Erythroblast (primary cell): ENCODE measurements at regions not wholly inside any gene's neighbourhood (a gene's known extent, or its start where the extent isn't known, plus 50 kb on each side); places are given as distances from the start of the nearest gene placed in this dataset.

Source experiments
- GATA1 ChIP-seq: IDR thresholded peaks from 2 replicates; pipeline ENCODE4 v1.6.1; 2011; ENCODE audit warnings: low read depth, mild to moderate bottlenecking, control low read depth, low read length, moderate library complexity
- POLR2A ChIP-seq: IDR thresholded peaks from 2 replicates; pipeline ENCODE4 v1.6.1; 2011; ENCODE audit warnings: mild to moderate bottlenecking, low read length

DNA sequence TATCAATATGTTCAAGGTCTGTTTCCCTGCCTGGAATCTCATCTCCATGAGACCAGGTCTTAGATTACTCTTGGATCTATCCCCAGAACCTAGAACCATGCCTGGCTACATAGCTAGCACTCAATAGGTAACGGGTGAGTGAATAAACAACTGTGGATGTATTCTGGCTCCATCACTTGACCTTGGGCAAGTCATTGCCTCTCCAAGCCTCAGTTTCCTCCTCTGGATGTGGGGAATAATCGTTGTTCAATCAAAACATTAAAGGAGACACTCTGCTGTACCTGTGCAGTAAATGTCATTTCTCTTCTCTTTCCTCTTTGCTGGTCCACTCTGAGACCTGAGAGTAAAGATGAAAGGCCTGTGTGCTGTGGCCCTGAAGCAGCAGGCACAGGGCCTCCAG, 121.5 kb upstream of the MYCN start:
- no peak for TF ChIP-seq POLR2A
- TF ChIP-seq GATA1, result no peak
